ENCODE measurements at regions not wholly inside any gene's neighbourhood (a gene's known extent, or its start where the extent isn't known, plus 50 kb on each side); places are given as distances from the start of the nearest gene placed in this dataset.

GRCh38 chr11:131043251-131043650 is 127.0 kb upstream of the SNX19 start:
- Histone ChIP-seq H3K27ac (ENCODE audit: low read length) (no peak overlapping the region), H3K27me3 (ENCODE audit: control insufficient read depth, insufficient read depth, low read length) (no peaks in the 10 kb centered on the region), H3K9me3 (ENCODE audit: control insufficient read depth, low read depth, low read length) (no peaks in the 10 kb centered on the region), H3K4me1 (ENCODE audit: control insufficient read depth, insufficient read depth, low read length) (no peaks in the 10 kb centered on the region), H3K4me3 (ENCODE audit: low read length) (no peak overlapping the region), H3K36me3 (ENCODE audit: control insufficient read depth, insufficient read depth, low read length) (no peaks in the 10 kb centered on the region)
- no CpG with 5 or more reads among the region's 1 CpG for WGBS (ENCODE audit: insufficient coverage, low lambda C conversion rate)
- DNase-seq, result no peak

GRCh38 chr11:131044851-131045250 is 128.6 kb upstream of the SNX19 start:
- Histone ChIP-seq H3K4me3 (ENCODE audit: low read length) (no peak overlapping the region), H3K27me3 (ENCODE audit: control insufficient read depth, insufficient read depth, low read length) (no peaks in the 10 kb centered on the region), H3K4me1 (ENCODE audit: control insufficient read depth, insufficient read depth, low read length) (no peaks in the 10 kb centered on the region), H3K36me3 (ENCODE audit: control insufficient read depth, insufficient read depth, low read length) (no peaks in the 10 kb centered on the region), H3K27ac (ENCODE audit: low read length) (no peak overlapping the region), H3K9me3 (ENCODE audit: control insufficient read depth, low read depth, low read length) (no peaks in the 10 kb centered on the region)
- 40% methylated on average over 1 of the region's 7 CpGs for WGBS (ENCODE audit: insufficient coverage, low lambda C conversion rate)
- DNase-seq, result no peak

- Histone ChIP-seq H3K9me3 (ENCODE audit: control insufficient read depth, low read depth, low read length) (no peaks in the 10 kb centered on the region), H3K27me3 (ENCODE audit: control insufficient read depth, insufficient read depth, low read length) (no peaks in the 10 kb centered on the region), H3K36me3 (ENCODE audit: control insufficient read depth, insufficient read depth, low read length) (no peaks in the 10 kb centered on the region), H3K4me1 (ENCODE audit: control insufficient read depth, insufficient read depth, low read length) (no peaks in the 10 kb centered on the region), H3K4me3 (ENCODE audit: low read length) (no peak overlapping the region), H3K27ac (ENCODE audit: low read length) (no peak overlapping the region)
- no peak for DNase-seq
- WGBS (ENCODE audit: insufficient coverage, low lambda C conversion rate), result no CpG with 5 or more reads among the region's 3 CpGs
These were observed 136.1 kb upstream of the SNX19 start for GRCh38 chr11:131052367-131052766.

GRCh38 chr11:131056036-131056435 is 139.8 kb upstream of the SNX19 start:
- no peaks in the 10 kb centered on the region for H3K36me3 ChIP-seq (ENCODE audit: control insufficient read depth, insufficient read depth, low read length)
- H3K27ac ChIP-seq (ENCODE audit: low read length), result no peak overlapping the region
- H3K4me1 ChIP-seq (ENCODE audit: control insufficient read depth, insufficient read depth, low read length), result no peaks in the 10 kb centered on the region
- no peak overlapping the region for H3K4me3 ChIP-seq (ENCODE audit: low read length)
- H3K9me3 ChIP-seq (ENCODE audit: control insufficient read depth, low read depth, low read length), result no peaks in the 10 kb centered on the region
- no peak for DNase-seq
- WGBS (ENCODE audit: insufficient coverage, low lambda C conversion rate), result no CpG with 5 or more reads among the region's 2 CpGs
- H3K27me3 ChIP-seq (ENCODE audit: control insufficient read depth, insufficient read depth, low read length), result no peaks in the 10 kb centered on the region

- WGBS (ENCODE audit: insufficient coverage, low lambda C conversion rate), result no CpG with 5 or more reads among the region's 6 CpGs
- H3K27me3 ChIP-seq (ENCODE audit: control insufficient read depth, insufficient read depth, low read length), result peaks cover 5% of the 10 kb centered on the region
These were observed 147.4 kb upstream of the SNX19 start for GRCh38 chr11:131063638-131064037.

GRCh38 chr11:131064373-131064991 is 148.2 kb upstream of the SNX19 start:
- WGBS (ENCODE audit: insufficient coverage, low lambda C conversion rate), result 25% methylated on average over 2 of the region's 12 CpGs
- DNase-seq, result peak; percentile 8 to 26
- no peaks in the 10 kb centered on the region for H3K9me3 ChIP-seq (ENCODE audit: control insufficient read depth, low read depth, low read length)
- no peak overlapping the region for H3K4me3 ChIP-seq (ENCODE audit: low read length)
- H3K27me3 ChIP-seq (ENCODE audit: control insufficient read depth, insufficient read depth, low read length), result peaks cover 5% of the 10 kb centered on the region
- H3K36me3 ChIP-seq (ENCODE audit: control insufficient read depth, insufficient read depth, low read length), result no peaks in the 10 kb centered on the region
- no peaks in the 10 kb centered on the region for H3K4me1 ChIP-seq (ENCODE audit: control insufficient read depth, insufficient read depth, low read length)
- no peak overlapping the region for H3K27ac ChIP-seq (ENCODE audit: low read length)

More at GRCh38 chr11:131063638-131064037, 147.4 kb upstream of the SNX19 start:
- Histone ChIP-seq H3K36me3 (ENCODE audit: control insufficient read depth, insufficient read depth, low read length) (no peaks in the 10 kb centered on the region), H3K4me3 (ENCODE audit: low read length) (no peak overlapping the region), H3K27ac (ENCODE audit: low read length) (no peak overlapping the region), H3K9me3 (ENCODE audit: control insufficient read depth, low read depth, low read length) (no peaks in the 10 kb centered on the region), H3K4me1 (ENCODE audit: control insufficient read depth, insufficient read depth, low read length) (no peaks in the 10 kb centered on the region)
- DNase-seq, result no peak

- H3K4me1 ChIP-seq (ENCODE audit: control insufficient read depth, insufficient read depth, low read length), result no peaks in the 10 kb centered on the region
- no peak overlapping the region for H3K4me3 ChIP-seq (ENCODE audit: low read length)
- 49% methylated on average over 3 of the region's 13 CpGs for WGBS (ENCODE audit: insufficient coverage, low lambda C conversion rate)
- no peak for DNase-seq
- H3K9me3 ChIP-seq (ENCODE audit: control insufficient read depth, low read depth, low read length), result no peaks in the 10 kb centered on the region
- no peak overlapping the region for H3K27ac ChIP-seq (ENCODE audit: low read length)
- H3K36me3 ChIP-seq (ENCODE audit: control insufficient read depth, insufficient read depth, low read length), result no peaks in the 10 kb centered on the region
- H3K27me3 ChIP-seq (ENCODE audit: control insufficient read depth, insufficient read depth, low read length), result peaks cover 5% of the 10 kb centered on the region
These were observed 149.4 kb upstream of the SNX19 start for GRCh38 chr11:131065435-131066413.

- no peaks in the 10 kb centered on the region for H3K36me3 ChIP-seq (ENCODE audit: control insufficient read depth, insufficient read depth, low read length)
- H3K9me3 ChIP-seq (ENCODE audit: control insufficient read depth, low read depth, low read length), result no peaks in the 10 kb centered on the region
- no CpG with 5 or more reads among the region's 7 CpGs for WGBS (ENCODE audit: insufficient coverage, low lambda C conversion rate)
- H3K27ac ChIP-seq (ENCODE audit: low read length), result no peak overlapping the region
- no peaks in the 10 kb centered on the region for H3K4me1 ChIP-seq (ENCODE audit: control insufficient read depth, insufficient read depth, low read length)
- no peak for DNase-seq
- no peak overlapping the region for H3K4me3 ChIP-seq (ENCODE audit: low read length)
- H3K27me3 ChIP-seq (ENCODE audit: control insufficient read depth, insufficient read depth, low read length), result peaks cover 5% of the 10 kb centered on the region
These were observed 150.3 kb upstream of the SNX19 start for GRCh38 chr11:131066551-131066950.

GRCh38 chr11:131070365-131070764 is 154.1 kb upstream of the SNX19 start:
- no peaks in the 10 kb centered on the region for H3K4me1 ChIP-seq (ENCODE audit: control insufficient read depth, insufficient read depth, low read length)
- H3K4me3 ChIP-seq (ENCODE audit: low read length), result no peak overlapping the region
- H3K36me3 ChIP-seq (ENCODE audit: control insufficient read depth, insufficient read depth, low read length), result no peaks in the 10 kb centered on the region
- no CpG with 5 or more reads among the region's 4 CpGs for WGBS (ENCODE audit: insufficient coverage, low lambda C conversion rate)
- no peak overlapping the region for H3K27ac ChIP-seq (ENCODE audit: low read length)
- H3K27me3 ChIP-seq (ENCODE audit: control insufficient read depth, insufficient read depth, low read length), result peaks cover 4% of the 10 kb centered on the region
- DNase-seq, result no peak
- no peaks in the 10 kb centered on the region for H3K9me3 ChIP-seq (ENCODE audit: control insufficient read depth, low read depth, low read length)

- WGBS (ENCODE audit: insufficient coverage, low lambda C conversion rate), result no CpG with 5 or more reads among the region's 2 CpGs
- H3K36me3 ChIP-seq (ENCODE audit: control insufficient read depth, insufficient read depth, low read length), result no peaks in the 10 kb centered on the region
These were observed 156.9 kb upstream of the SNX19 start for GRCh38 chr11:131073167-131073566.

More at GRCh38 chr11:131073167-131073566, 156.9 kb upstream of the SNX19 start:
- Histone ChIP-seq H3K4me1 (ENCODE audit: control insufficient read depth, insufficient read depth, low read length) (no peaks in the 10 kb centered on the region), H3K27ac (ENCODE audit: low read length) (no peak overlapping the region), H3K27me3 (ENCODE audit: control insufficient read depth, insufficient read depth, low read length) (no peaks in the 10 kb centered on the region), H3K4me3 (ENCODE audit: low read length) (no peak overlapping the region), H3K9me3 (ENCODE audit: control insufficient read depth, low read depth, low read length) (no peaks in the 10 kb centered on the region)
- no peak for DNase-seq
